Activated gamma-delta T cell treated with anti-CD3 and anti-CD28 coated beads, Interleukin-2, amount 50 U/mL, for 16 hours (primary cell): ENCODE measurements at regions not wholly inside any gene's neighbourhood (a gene's known extent, or its start where the extent isn't known, plus 50 kb on each side); places are given as distances from the start of the nearest gene placed in this dataset.
"Not testable (repeated sequence)": the region's sequence is repeated elsewhere in the genome, so short reads cannot be mapped to it uniquely, and the experiment has no call there.

Experiments
- DNase-seq: peaks from one replicate; pipeline ENCODE4 v3.0.0-alpha.2; 2020; ENCODE audit warnings: low read depth

DNA sequence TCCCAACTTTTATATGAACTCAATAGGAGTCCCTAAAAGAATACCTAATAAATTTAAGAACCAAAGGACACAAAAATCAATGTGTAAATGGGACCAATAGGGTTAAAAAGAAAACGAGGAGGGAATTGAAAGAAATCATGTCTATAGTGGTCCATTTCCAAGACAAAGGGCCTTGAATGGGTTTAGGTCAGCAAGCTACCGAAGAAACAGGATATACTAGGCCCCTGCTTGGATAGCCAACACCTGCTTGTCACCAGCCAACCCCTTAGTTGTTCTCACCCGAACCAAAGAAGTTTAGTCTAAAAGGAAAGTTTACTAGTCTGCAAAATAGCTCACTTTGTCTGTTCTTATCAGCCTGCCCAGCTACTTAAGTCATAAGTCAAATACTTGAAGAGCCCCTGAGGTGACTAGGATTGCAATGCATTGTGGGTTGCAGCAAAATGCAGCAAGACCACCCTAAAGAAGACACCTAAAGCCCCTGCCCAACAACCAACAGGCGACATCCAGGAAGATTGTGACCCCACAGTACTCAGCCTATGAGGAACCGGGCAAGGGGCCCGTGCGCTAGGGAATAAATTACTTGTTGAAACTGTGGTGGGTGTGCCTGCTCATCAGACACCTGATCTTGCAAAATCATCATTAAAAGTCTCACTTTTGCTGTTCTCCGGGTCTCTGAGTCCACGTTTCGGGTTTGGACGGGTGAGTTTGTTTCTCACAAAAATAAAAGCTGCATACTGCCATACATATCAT, 183.9 kb upstream of the PPP1R26 start:
- DNase-seq: no peak

DNA sequence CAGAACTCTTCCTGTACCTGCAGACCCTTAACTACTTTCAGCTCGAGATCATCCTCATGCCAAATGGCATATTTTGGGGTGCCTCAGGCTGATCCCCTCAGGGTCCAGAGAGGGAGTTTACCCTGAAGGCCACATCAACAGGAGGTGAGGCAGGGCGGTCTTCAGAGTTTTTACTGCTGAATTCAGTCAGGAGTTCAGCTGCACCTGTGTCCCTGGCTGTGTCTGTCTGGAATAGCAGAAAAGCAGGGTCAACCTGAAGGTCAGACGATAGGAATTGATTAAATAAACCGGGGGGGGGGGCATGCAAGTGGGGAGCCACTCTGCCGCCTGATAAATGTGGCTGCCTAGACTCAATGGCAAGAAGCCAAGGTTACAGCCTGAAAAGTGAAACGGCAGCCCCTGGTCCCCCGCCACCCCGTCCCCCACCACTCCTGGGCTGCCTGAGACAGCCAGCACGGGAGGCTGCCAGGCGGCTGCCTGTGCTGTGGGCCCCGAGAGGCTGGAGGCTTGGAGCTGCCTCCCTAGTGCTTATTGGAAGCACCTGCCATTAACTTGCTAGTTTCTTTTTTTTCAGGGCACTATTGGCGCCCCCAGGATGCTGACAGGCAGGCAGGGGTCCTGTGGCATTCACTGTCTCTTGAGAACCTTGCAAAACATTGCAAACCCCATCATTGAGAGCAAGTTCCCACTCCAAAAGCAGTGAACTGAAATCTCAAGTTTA, 182.7 kb upstream of the PPP1R26 start:
- DNase-seq: no peak

DNA sequence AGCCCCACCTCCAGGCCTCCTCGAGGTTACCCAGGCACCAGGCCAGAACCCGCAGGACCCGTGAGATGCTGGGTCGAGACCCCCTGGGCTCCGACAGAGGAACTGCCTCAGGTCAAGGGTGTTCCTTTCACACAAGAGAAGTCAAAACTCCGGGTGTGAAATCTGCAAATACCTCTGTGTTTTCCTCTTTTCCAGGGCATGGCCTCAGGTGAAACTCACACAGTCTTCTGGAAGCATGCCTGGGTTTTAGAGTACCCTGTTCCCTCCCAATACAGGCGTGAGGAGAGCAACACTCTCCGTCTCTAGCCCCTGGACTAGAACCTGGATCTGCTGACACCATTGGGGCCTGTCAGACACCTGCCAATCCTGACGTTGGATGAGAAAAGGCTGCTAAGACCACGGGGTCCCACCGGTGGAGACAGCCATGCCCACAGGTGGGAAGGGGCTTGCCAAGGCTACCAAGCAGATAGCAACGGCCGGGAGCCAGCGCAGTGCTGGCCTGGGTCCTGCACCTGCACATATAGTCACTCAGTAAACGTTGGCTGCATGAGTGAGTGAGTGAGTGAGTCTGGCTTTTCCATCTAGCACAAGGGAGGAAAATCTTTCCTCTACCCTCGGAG, 182.0 kb upstream of the PPP1R26 start:
- DNase-seq: no peak

- no peak for DNase-seq
These were observed 180.4 kb upstream of the PPP1R26 start for GRCh38 chr9:135299239-135299590.

GRCh38 chr9:135299651-135300345, 179.8 kb upstream of the PPP1R26 start:
- DNase-seq: no peak

- DNase-seq: no peak
These were observed 179.0 kb upstream of the PPP1R26 start for GRCh38 chr9:135300346-135301141.

- DNase-seq: no peak
These were observed 178.0 kb upstream of the PPP1R26 start for GRCh38 chr9:135301271-135302263.

DNA sequence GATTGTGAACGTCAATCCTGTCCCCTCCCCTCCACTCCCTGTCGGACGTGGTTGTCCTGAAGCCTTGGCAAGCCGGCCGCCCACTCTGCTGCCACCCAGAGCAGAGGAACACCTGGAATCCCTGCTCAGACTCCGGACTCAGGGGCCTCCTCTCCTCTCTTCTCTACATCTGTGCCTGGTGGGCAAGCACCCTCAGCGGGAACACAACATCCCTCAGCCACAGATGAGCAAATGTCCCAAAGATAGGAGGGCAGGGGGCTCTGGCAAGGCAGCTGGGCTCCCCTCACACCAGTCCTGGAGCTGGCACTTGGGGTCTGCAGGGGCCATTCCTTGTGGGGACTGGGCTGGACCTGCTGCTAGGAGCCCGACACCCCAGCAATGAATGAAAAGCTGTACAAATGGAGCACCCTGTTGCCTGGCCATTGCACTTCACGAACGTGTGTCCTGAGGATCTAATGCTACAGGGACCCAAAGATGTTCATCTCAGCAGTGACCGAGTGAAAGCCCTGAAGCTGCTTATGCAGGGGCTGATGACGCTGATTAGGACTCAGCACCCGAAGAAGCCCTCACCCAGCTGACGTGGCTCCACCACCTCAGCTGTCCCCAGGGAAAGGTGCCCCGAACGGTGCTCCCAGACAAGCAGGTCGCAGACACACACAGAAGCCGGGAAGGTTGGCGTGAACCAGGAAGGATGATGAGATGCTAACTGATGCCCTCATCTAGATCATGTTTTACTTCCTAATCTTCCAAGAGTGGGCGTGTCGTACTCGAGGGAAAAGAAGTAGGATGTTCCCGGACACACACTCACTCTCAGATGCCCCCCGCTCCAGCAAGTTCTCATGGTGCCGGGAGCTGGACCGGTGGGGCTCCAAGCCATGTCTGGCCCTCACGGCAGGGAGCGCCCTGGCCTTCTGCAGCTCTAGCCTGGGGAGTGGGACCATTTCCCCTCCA, 177.0 kb upstream of the PPP1R26 start:
- no peak for DNase-seq

- DNase-seq: no peak
These were observed 176.3 kb upstream of the PPP1R26 start for GRCh38 chr9:135303280-135303647.

- DNase-seq: no peak
These were observed 175.6 kb upstream of the PPP1R26 start for GRCh38 chr9:135303865-135304499.

- no peak for DNase-seq
These were observed 174.7 kb upstream of the PPP1R26 start for GRCh38 chr9:135304886-135305285.

DNA sequence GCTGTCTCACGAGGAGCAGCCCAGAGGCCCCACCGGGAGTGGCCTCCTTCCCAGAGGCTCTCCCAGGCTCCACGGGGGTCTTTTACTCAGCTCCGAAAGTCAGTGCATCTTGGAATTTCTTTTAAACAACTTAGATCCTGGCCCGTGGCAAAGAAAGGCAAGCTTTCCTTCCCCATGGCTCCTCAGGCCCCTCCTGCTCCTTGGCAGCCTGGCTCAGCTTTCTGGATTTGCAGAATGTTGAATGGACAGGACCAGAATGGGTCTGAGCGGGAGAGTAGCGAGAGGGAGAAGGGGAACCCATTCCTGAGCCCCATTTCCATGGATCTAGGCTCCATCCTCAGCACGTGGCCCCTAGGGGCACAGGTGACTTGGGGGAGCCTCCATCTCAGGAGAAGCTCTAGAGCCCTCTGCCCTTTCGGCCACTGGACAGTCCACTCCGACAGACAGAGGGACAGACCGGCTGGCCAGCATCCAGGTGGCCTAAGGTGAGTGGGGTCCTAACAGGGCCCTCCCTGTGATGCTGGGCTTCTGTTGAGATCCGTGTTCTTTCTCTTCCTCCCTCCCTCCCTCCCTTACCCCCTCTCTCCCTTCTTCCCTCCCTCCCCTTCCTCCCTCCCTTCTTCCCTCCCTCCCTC, 173.9 kb upstream of the PPP1R26 start:
- DNase-seq: no peak

- DNase-seq: no peak
These were observed 172.9 kb upstream of the PPP1R26 start for GRCh38 chr9:135306699-135307098.

GRCh38 chr9:135307300-135307699, 172.3 kb upstream of the PPP1R26 start:
- no peak for DNase-seq

- DNase-seq: not testable (repeated sequence)
These were observed 171.7 kb upstream of the PPP1R26 start for GRCh38 chr9:135307919-135308318.

GRCh38 chr9:135308821-135309762, 170.5 kb upstream of the PPP1R26 start:
- DNase-seq: no peak

- no peak for DNase-seq
These were observed 169.8 kb upstream of the PPP1R26 start for GRCh38 chr9:135309763-135310125.
